Epidermal melanocyte (primary cell): ENCODE measurements at regions not wholly inside any gene's neighbourhood (a gene's known extent, or its start where the extent isn't known, plus 50 kb on each side); places are given as distances from the start of the nearest gene placed in this dataset.
A peak's percentile ranks its signal among the peaks of the same experiment; 100 is the strongest.
"Not testable (repeated sequence)": the region's sequence is repeated elsewhere in the genome, so short reads cannot be mapped to it uniquely, and the experiment has no call there.

ENCODE experiments used
- DNase-seq: peaks from one replicate; pipeline ENCODE4 v3.0.0; 2011; ENCODE audit warnings: low spot score; ENCODE audit not compliant: insufficient read length

DNA sequence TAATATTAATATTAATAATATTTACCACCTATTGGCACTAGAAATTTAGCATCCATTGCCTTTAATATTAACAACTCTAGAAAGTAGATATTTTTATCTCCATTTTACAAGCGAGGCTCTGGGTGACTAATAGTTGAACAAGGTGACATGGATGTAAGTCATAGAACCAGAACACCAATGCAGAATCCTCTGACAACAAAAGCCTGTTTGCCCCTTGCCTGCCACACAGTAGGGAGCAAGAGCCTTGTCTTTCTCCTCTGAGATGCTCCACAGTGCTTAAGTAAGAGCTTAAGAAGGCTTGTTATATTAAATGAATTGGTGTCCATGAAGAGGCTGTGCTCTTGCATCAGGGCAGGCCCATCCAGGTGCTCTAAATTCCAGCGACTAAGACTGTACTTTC lies 51.2 kb upstream of the LBX1 start:
- DNase-seq: no peak

DNA sequence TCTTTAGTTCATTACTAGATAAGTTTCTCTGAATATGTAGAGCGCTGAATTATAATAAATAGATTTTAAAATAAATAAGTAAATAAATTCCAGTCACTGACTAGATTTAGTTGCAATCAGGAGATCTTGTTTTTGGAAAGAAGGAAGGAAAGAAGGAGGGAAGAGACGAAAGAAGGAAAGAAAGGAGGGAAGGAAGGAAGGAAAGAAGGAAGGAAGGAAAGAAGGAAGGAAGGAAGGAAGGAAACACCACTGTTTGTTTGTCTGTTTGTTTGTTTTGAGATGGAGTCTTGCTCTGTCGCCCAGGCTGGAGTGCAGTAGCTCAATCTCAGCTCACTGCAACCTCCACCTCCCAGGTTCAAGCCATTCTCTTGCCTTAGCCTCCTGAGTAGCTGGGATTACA lies 51.7 kb upstream of the LBX1 start:
- DNase-seq: not testable (repeated sequence)

GRCh38 chr10:101282947-101283346 lies 53.7 kb upstream of the LBX1 start:
- DNase-seq: no peak

DNA sequence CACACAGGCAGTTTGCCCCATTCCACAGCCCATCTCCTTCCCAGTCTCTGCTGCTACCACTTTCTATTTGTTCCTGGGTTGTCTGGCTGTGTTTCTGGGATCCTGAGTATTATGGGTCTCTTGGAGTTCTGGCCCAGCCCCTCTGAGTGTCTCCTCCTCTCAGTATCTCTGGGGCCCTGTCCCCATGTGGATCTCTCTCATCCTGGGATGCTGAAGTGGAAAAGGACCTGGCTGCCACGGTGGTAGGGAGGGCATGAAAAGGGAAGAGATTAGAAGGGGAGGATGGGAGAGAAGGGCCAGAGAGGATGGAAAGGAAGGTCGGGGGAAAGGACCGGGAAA lies 54.5 kb upstream of the LBX1 start:
- no peak for DNase-seq

GRCh38 chr10:101284101-101284743 lies 55.0 kb upstream of the LBX1 start:
- no peak for DNase-seq

- DNase-seq: no peak
Observed at GRCh38 chr10:101284744-101285463, 55.6 kb upstream of the LBX1 start.

- no peak for DNase-seq
Observed at GRCh38 chr10:101285519-101286070, 56.3 kb upstream of the LBX1 start.

DNA sequence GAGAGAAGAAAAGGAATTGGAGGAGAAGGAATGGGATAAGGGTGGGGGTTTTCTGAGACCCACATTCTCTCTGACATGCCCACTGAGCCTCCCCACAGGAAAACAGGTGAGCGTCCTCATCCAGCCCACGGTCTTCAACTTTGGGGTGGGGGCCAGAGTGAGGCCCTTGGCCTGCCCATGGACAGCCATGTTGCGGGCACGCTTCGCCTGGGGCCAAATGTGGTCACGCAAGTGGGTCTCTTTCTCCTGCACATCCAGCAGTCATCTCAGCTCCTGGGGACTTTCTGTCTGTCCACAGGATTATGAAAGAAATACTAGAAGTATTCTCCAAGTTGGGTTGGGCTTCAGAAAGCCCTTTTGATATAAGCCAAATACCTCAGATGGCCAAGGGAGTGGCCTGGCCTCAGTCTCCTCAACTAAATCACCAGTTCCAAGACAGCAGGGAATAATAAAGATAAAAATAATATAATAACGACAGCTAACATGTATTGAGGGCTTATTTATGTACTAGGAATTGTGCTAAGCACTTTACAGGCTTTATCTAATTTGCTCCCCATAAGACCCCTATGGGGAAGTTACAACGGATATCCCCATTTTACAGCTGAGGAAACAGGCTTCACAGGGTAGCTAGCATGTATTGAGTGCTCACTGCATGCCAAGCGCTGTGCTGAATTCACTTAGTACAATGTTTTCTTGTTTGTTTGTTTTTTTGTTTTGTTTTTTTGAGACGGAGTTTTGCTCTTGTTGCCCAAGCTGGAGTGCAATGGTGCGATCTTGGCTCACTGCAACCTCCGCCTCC lies 57.2 kb upstream of the LBX1 start:
- DNase-seq: no peak

DNA sequence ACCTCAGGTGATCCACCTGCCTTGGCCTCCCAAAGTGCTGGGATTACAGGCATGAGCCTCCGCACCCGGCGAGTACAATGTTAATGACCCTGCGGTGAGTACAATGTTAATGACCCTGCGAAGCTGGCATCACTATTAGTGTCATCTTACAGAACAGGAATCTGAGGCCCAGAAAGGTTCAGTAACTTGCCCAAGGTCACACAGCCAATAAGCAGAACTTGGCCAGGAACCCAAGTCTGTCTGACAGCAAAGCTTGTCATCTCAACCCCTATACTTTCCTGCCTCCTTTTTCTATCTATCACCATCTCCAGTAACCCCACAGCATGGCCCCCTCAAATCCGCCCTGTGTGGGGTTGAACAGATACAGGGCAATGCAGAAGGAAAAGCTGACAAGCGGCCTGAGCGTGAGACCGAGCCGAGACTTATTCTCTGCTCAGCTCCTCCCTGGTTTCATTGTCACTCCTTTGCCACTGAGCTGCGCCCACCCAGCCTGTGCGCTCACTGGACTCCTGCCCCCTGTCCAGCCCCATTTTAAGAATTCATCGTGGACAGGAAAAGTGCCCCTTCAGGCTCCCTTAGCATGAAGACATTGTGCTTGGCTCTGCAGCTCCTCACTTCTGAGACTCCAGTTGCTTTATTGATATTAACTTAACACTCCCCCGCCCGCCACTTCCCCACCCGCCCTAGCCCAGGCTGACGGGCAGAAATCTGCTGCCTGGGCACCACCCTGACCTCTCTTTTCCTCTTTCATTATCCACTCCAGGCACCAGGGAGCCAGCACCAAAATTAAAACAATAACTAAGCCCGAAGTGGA lies 58.1 kb upstream of the LBX1 start:
- DNase-seq: no peak

DNA sequence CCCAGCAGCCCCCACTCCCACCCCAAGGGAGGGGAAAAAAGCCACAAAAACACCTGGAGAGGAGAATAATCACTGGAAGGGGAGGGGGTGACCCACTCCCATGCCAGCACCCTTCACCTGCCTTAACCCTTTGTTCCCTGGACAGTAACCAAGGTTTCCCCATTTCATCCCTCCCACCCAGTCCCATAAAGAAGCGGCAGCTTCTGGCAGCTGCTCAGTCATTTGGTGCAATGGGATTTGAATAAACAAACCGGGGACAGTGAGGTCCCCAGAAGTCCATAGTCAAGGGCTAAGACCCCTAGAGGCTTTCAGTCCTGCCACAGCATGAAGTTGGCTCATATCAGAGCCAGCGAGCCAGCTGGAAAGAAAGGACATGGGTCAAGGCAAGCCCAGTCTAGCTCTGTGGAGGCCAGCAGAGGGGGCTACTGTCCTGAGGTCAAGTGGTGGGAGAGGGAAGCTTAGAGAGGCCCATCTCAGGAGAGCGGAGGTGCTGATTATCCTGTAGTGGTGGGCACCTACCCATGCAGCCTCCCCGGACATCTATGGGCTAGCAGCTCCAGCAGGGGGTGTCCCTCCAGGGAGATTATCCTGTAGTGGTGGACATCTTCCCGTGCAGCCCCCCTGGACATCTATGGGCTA lies 58.9 kb upstream of the LBX1 start:
- no peak for DNase-seq

- DNase-seq: no peak
Observed at GRCh38 chr10:101289541-101289940, 60.3 kb upstream of the LBX1 start.

DNA sequence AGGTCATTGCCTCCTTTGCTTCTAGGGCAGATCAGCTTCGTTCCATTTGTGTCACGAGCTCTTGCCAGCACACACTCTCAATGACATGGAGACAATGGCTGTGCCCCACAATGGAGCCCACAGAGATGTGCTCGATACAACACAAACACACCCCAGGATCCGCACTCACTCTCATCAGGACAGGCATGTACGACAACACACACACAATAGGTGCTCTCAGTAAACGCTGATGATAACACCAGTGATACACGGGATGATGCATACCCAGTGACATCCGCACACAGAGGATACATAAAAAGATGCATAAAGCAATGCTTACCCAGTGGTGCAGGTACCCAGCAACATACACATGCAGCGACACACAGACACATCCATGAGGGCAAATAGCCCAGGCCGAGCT lies 61.2 kb upstream of the LBX1 start:
- DNase-seq: no peak

DNA sequence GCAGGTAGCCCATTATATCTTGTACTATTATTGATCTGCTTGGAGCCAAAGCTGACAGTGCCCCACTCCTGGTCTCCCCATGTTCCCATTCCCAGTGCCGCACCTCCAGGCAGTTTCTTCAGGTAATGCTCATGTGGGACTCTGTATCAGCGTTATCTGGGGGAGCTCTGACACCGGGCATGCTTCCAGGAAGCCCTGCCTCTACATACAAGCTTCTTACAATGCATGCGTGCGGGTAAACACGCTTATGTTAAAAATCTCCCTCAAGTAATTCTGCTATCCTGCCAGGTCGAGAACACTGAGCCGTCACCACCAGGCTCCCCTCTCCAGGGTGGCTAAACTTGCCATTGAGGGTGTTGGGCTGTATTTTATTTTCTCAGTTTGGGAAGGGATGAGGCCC lies 61.6 kb upstream of the LBX1 start:
- DNase-seq: no peak

- peak; percentile 50 for DNase-seq
Observed at GRCh38 chr10:101291331-101292193, 62.3 kb upstream of the LBX1 start.

DNA sequence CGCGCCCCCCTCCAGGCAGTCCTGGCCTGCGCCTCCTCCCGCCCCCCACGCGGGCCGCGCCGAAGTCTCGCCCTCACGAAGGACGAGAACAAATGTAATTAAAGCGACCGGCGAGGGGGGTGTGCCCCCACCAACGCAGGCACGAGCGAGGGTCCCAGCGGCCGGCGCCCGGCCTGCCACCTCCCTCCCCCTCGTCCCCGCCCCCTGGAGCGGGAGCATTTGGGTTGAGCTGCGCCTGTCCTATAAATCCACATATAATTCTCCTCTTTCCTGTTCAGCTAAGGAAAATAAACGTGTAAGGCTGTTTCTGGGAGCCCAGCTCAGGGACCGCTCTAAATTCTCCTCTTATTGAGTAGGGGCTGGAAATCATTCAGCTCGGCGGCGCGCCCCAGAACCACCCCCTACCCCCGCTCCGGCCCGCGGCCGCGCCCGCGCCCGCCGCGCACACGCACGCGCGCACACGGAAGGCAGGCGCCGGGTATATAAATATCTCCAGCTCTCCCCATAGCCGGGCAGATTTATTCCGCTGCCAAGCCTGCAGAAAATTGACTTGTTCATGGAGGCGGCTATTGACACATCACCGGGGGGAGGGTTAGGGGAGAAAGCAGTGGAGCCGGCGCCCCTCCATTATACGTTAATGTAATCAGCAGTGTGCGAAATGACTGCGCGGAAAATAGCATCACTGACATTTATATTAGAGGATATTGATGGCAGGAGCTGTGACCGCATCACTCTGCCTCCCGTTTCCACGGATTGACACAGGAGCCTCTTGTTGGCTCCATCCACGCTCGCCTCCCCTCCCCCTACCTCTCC lies 61.6 kb upstream of the BTRC start:
- no peak for DNase-seq

- no peak for DNase-seq
Observed at GRCh38 chr10:101293007-101293723, 60.8 kb upstream of the BTRC start.

DNA sequence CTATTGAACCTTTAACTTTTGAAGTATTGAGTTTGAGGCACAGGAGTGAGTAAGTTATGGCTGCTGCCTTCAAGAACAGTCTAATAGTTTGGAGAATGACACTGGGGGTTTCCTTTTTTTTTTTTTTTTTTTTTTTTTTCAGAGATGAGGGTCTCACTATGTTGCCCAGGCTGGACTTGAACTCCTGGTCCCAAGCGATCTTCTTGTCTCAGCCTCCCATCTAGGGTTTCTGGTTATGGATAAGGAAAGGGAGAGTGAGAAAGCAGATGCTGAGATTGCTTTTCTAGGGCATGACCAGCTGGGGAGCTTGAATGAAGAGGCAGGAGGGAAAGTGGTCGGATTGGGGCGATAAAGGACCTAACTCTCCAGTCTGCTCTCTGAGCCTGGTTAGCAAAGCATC lies 59.9 kb upstream of the BTRC start:
- DNase-seq: no peak

GRCh38 chr10:101295261-101295660 lies 58.7 kb upstream of the BTRC start:
- DNase-seq: no peak
